ENCODE measurements at regions not wholly inside any gene's neighbourhood (a gene's known extent, or its start where the extent isn't known, plus 50 kb on each side); places are given as distances from the start of the nearest gene placed in this dataset.

GRCh38 chr1:185529673-185530072 is 204.5 kb upstream of the HMCN1 start:
- TF ChIP-seq, protein P1, sequence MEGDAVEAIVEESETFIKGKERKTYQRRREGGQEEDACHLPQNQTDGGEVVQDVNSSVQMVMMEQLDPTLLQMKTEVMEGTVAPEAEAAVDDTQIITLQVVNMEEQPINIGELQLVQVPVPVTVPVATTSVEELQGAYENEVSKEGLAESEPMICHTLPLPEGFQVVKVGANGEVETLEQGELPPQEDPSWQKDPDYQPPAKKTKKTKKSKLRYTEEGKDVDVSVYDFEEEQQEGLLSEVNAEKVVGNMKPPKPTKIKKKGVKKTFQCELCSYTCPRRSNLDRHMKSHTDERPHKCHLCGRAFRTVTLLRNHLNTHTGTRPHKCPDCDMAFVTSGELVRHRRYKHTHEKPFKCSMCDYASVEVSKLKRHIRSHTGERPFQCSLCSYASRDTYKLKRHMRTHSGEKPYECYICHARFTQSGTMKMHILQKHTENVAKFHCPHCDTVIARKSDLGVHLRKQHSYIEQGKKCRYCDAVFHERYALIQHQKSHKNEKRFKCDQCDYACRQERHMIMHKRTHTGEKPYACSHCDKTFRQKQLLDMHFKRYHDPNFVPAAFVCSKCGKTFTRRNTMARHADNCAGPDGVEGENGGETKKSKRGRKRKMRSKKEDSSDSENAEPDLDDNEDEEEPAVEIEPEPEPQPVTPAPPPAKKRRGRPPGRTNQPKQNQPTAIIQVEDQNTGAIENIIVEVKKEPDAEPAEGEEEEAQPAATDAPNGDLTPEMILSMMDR (IDR thresholded peaks at IDR 0.05; ENCODE audit: low read length), result no peak
- TF ChIP-seq EZH2 (IDR thresholded peaks at IDR 0.05; ENCODE audit: borderline replicate concordance, low read length), result no peak
